HCT116 (cell line): ENCODE measurements at regions not wholly inside any gene's neighbourhood (a gene's known extent, or its start where the extent isn't known, plus 50 kb on each side); places are given as distances from the start of the nearest gene placed in this dataset.

Source experiments
- ATAC-seq: fragments of 200-7000 bp; cut with Tn5 transposase; 2 replicates; pipeline ENCODE4 v1.9.1; 2020; ENCODE audit warnings: mild to moderate bottlenecking, moderate library complexity
- BruUV-seq: library from RNA; stranded (reverse); fragments of 400-500 nt; replicated peaks from 2 replicates; lab custom pipeline; 2021; lab: Mats Ljungman, UMichigan
- CTCF ChIA-PET: fragments of 300-600 bp; sonication (Branson Sonifier 250); formaldehyde crosslinking; loops from one replicate; lab custom pipeline; 2021; ENCODE audit warnings: antibody characterized with exemption; lab: Charles Lee
- POLR2A ChIA-PET: fragments of 300-600, 350-600 bp; sonication (Branson Sonifier 250); formaldehyde crosslinking; loops from one replicate; lab custom pipeline; 2021; ENCODE audit warnings: antibody characterized with exemption; lab: Charles Lee
- RAD21 ChIA-PET, 2 experiments: fragments of 300-600 bp; sonication (Branson Sonifier 250); formaldehyde crosslinking; loops; one replicate each; lab custom pipeline; 2023; ENCODE audit warnings: low total read pairs in 2 of 2; ENCODE audit not compliant: uncharacterized antibody in 2 of 2, unreplicated experiment in 2 of 2, low non-redundant PET in 1 of 2; lab: Charles Lee
- DNase-seq: peaks from one replicate; pipeline ENCODE4 v3.0.0-alpha.2; 2010; ENCODE audit warnings: low read depth, low spot score
- H2AFZ ChIP-seq: fragments of 200-600 bp; shearing (Covaris generic), sonication (generic); 2 replicates; pipeline ENCODE4 v1.6.1; 2017; ENCODE audit warnings: low read depth, mixed run types, mixed read lengths, antibody characterized with exemption, low read length; ENCODE audit not compliant: poor library complexity, severe bottlenecking
- H3K27ac ChIP-seq: 2 replicates; pipeline ENCODE4 v1.5.1; 2012; ENCODE audit warnings: low read depth, low read length
- H3K27me3 ChIP-seq: fragments of 200-600 bp; sonication (generic); 2 replicates; pipeline ENCODE4 v1.6.1; 2016; ENCODE audit warnings: mixed run types, low read length, mixed read lengths; ENCODE audit not compliant: insufficient read depth
- H3K36me3 ChIP-seq, 2 experiments: fragments of 200-500 bp in 1 of 2; fragments of 200-600 bp in 1 of 2; sonication (Bioruptor generic) in 1 of 2; sonication (generic) in 1 of 2; 2 replicates each; pipeline versions ENCODE4 v1.5.1 to v1.6.1; 2014 to 2016; ENCODE audit warnings: low read length in 2 of 2, inconsistent platforms in 1 of 2, mixed read lengths in 1 of 2, mixed run types in 1 of 2; ENCODE audit not compliant: insufficient read depth in 2 of 2, control insufficient read depth in 1 of 2
- H3K4me1 ChIP-seq, 2 experiments: fragments of 200-600 bp in 1 of 2; sonication (generic) in 1 of 2; 2 replicates each; pipeline versions ENCODE4 v1.5.1 to v1.6.1; 2012 to 2017; ENCODE audit warnings: low read length in 2 of 2, inconsistent platforms in 1 of 2, mild to moderate bottlenecking in 1 of 2, mixed read lengths in 1 of 2, mixed run types in 1 of 2, moderate library complexity in 1 of 2; ENCODE audit not compliant: insufficient read depth in 2 of 2, control insufficient read depth in 1 of 2
- H3K4me2 ChIP-seq: fragments of 200-600 bp; sonication (generic); 2 replicates; pipeline ENCODE4 v1.6.1; 2017; ENCODE audit warnings: mixed run types, low read length, mixed read lengths
- H3K4me3 ChIP-seq, 2 experiments: fragments of 200-600 bp in 1 of 2; sonication (generic) in 1 of 2; replicated peaks in 1 of 2; 2 replicates each; pipeline ENCODE4 v1.5.1; 2011 to 2016; ENCODE audit warnings: low read length in 2 of 2, control low read depth in 1 of 2, low read depth in 1 of 2, mild to moderate bottlenecking in 1 of 2, mixed read lengths in 1 of 2, mixed run types in 1 of 2
- H3K79me2 ChIP-seq: fragments of 200-600 bp; sonication (generic); 2 replicates; pipeline ENCODE4 v1.6.1; 2017; ENCODE audit warnings: mild to moderate bottlenecking, mixed run types, low read length, moderate library complexity, mixed read lengths; ENCODE audit not compliant: insufficient read depth
- H3K9ac ChIP-seq: fragments of 200-600 bp; sonication (generic); 2 replicates; pipeline ENCODE4 v1.6.1; 2016; ENCODE audit warnings: low read length, mixed read lengths
- H3K9me2 ChIP-seq: fragments of 200-600 bp; sonication (generic), shearing (Covaris generic); 2 replicates; pipeline ENCODE4 v1.6.1; 2017; ENCODE audit warnings: mixed run types, mild to moderate bottlenecking, moderate library complexity; ENCODE audit not compliant: insufficient read depth
- H3K9me3 ChIP-seq, 2 experiments: fragments of 200-500 bp in 1 of 2; fragments of 200-600 bp in 1 of 2; sonication (Bioruptor generic) in 1 of 2; sonication (generic) in 1 of 2; 2 replicates each; pipeline ENCODE4 v1.6.1; 2014 to 2017; ENCODE audit warnings: low read length in 2 of 2, mixed read lengths in 2 of 2, inconsistent platforms in 1 of 2, low read depth in 1 of 2, mild to moderate bottlenecking in 1 of 2, mixed run types in 1 of 2, moderate library complexity in 1 of 2; ENCODE audit not compliant: control insufficient read depth in 1 of 2, insufficient read depth in 1 of 2
- H4K20me1 ChIP-seq: fragments of 200-600 bp; sonication (generic), shearing (Covaris generic); 2 replicates; pipeline ENCODE4 v1.6.1; 2017; ENCODE audit warnings: mixed run types, mild to moderate bottlenecking, moderate library complexity; ENCODE audit not compliant: insufficient read depth
- ATF3 ChIP-seq: IDR thresholded peaks from 2 replicates; pipeline ENCODE4 v1.6.1; 2012
- EGR1 ChIP-seq: IDR thresholded peaks from 2 replicates; pipeline ENCODE4 v1.6.1; 2012; ENCODE audit warnings: low read depth
- ELF1 ChIP-seq: IDR thresholded peaks from 2 replicates; pipeline ENCODE4 v1.6.1; 2012; ENCODE audit warnings: low read depth, borderline replicate concordance
- EZH2 ChIP-seq: fragments of 200-600 bp; sonication (generic); IDR thresholded peaks from 2 replicates; pipeline ENCODE4 v1.6.1; 2017; ENCODE audit warnings: antibody characterized with exemption, mixed run types
- FOSL1 ChIP-seq: IDR thresholded peaks from 2 replicates; pipeline ENCODE4 v1.6.1; 2012; ENCODE audit warnings: low read depth
- JUND ChIP-seq: IDR thresholded peaks from 2 replicates; pipeline ENCODE4 v1.6.1; 2012
- MAX ChIP-seq: IDR thresholded peaks from 2 replicates; pipeline ENCODE4 v1.6.1; 2012
- POLR2A ChIP-seq: IDR thresholded peaks from 2 replicates; pipeline ENCODE4 v1.7.0; 2011; ENCODE audit warnings: borderline replicate concordance; ENCODE audit not compliant: insufficient read depth, insufficient read length; ENCODE audit errors: extremely low read depth
- POLR2AphosphoS5 ChIP-seq: IDR thresholded peaks from 2 replicates; pipeline ENCODE4 v1.6.1; 2011; ENCODE audit warnings: mild to moderate bottlenecking, low read depth, low read length, moderate library complexity
- RAD21 ChIP-seq: IDR thresholded peaks from 2 replicates; pipeline ENCODE4 v1.6.1; 2012; ENCODE audit warnings: low read depth, mild to moderate bottlenecking
- REST ChIP-seq: IDR thresholded peaks from 2 replicates; pipeline ENCODE4 v1.6.1; 2012; ENCODE audit warnings: low read depth
- SIN3A ChIP-seq: IDR thresholded peaks from 2 replicates; pipeline ENCODE4 v1.6.1; 2012; ENCODE audit warnings: low read depth
- SP1 ChIP-seq: IDR thresholded peaks from 2 replicates; pipeline ENCODE4 v1.6.1; 2012; ENCODE audit warnings: low read depth
- SRF ChIP-seq: IDR thresholded peaks from 2 replicates; pipeline ENCODE4 v1.6.1; 2012; ENCODE audit warnings: low read depth
- TCF7L2 ChIP-seq: IDR thresholded peaks from 2 replicates; pipeline ENCODE4 v1.7.0; 2011; ENCODE audit warnings: borderline replicate concordance, inconsistent platforms; ENCODE audit not compliant: insufficient read depth, insufficient read length; ENCODE audit errors: extremely low read depth
- YY1 ChIP-seq: IDR thresholded peaks from 2 replicates; pipeline ENCODE4 v1.6.1; 2011; ENCODE audit warnings: low read length, low read depth, moderate library complexity, mild to moderate bottlenecking; ENCODE audit not compliant: insufficient replicate concordance; ENCODE audit errors: extremely low read depth
- ZBTB33 ChIP-seq: IDR thresholded peaks from 2 replicates; pipeline ENCODE4 v1.6.1; 2011; ENCODE audit warnings: mild to moderate bottlenecking, low read length, moderate library complexity; ENCODE audit not compliant: insufficient replicate concordance; ENCODE audit errors: extremely low read depth
- ZFX ChIP-seq: fragments of 450-650 bp; IDR thresholded peaks from 2 replicates; pipeline ENCODE4 v1.6.1; 2017
- intact Hi-C: fragments of 100-400 bp; cut with micrococcal nuclease; formaldehyde crosslinking; loops from 2 replicates; pipeline ENCODE4 v1.10.0; 2022

GRCh38 chr11:119800171-119800570 lies 71.2 kb upstream of the NECTIN1 start:
- no peaks in the 10 kb centered on the region for H3K9me3 ChIP-seq
- CTCF ChIA-PET, result no interaction called here
- intact Hi-C loops, result no loop called here
- no peak overlapping the region for H3K4me3 ChIP-seq
- H4K20me1 ChIP-seq, result no peaks in the 10 kb centered on the region
- H3K4me2 ChIP-seq, result no peak overlapping the region
- DNase-seq, result no peak
- no peaks in the 10 kb centered on the region for H3K4me1 ChIP-seq
- no peak for TF ChIP-seq POLR2A
- no TSS peak for BruUV-seq
- RAD21 ChIA-PET, result no interaction called here
- no peaks in the 10 kb centered on the region for H3K36me3 ChIP-seq
- no peak overlapping the region for H3K9ac ChIP-seq
- no peaks in the 10 kb centered on the region for H3K79me2 ChIP-seq
- H3K27me3 ChIP-seq, result 0 out of 2 replicates have a peak, but pooled peaks cover 16% of the 10 kb centered on the region
- H3K9me2 ChIP-seq, result no peaks in the 10 kb centered on the region
- no peak overlapping the region for H2AFZ ChIP-seq
- no peak overlapping the region for H3K27ac ChIP-seq
- POLR2A ChIA-PET, result no interaction called here
- no peak for ATAC-seq

- Histone ChIP-seq H4K20me1 (no peaks in the 10 kb centered on the region), H3K79me2 (no peaks in the 10 kb centered on the region), H3K27me3 (0 out of 2 replicates have a peak, but pooled peaks cover 14% of the 10 kb centered on the region), H3K9ac (no peak overlapping the region), H3K4me3 (no peak overlapping the region), H3K9me3 (no peaks in the 10 kb centered on the region), H3K9me2 (no peaks in the 10 kb centered on the region), H3K27ac (no peak overlapping the region), H3K36me3 (no peaks in the 10 kb centered on the region), H3K4me1 (no peaks in the 10 kb centered on the region), H3K4me2 (no peak overlapping the region), H2AFZ (no peak overlapping the region)
- TF ChIP-seq ATF3 (no peak), SIN3A (no peak), RAD21 (no peak), ZFX (no peak), EZH2 (no peak), YY1 (no peak), REST (no peak), SP1 (no peak), POLR2AphosphoS5 (no peak), ELF1 (no peak), EGR1 (no peak), JUND (no peak), FOSL1 (no peak), TCF7L2 (no peak), ZBTB33 (no peak), SRF (no peak), MAX (no peak)
- BruUV-seq, result no TSS peak
- ChIA-PET POLR2A (no interaction called here), RAD21 (no interaction called here), CTCF (no interaction called here)
- no peak for DNase-seq
- intact Hi-C loops, result no loop called here
- ATAC-seq, result no peak
These were observed 69.7 kb upstream of the NECTIN1 start for GRCh38 chr11:119798656-119799055.
